GM18508 (cell line): ENCODE measurements at regions not wholly inside any gene's neighbourhood (a gene's known extent, or its start where the extent isn't known, plus 50 kb on each side); places are given as distances from the start of the nearest gene placed in this dataset.
"Not testable (repeated sequence)": the region's sequence is repeated elsewhere in the genome, so short reads cannot be mapped to it uniquely, and the experiment has no call there.

Experiments
- ATAC-seq: cut with Tn5 transposase; IDR thresholded peaks from one replicate; pipeline ENCODE4 v1.9.1; 2021; ENCODE audit warnings: moderate number of reproducible peaks; ENCODE audit not compliant: insufficient read depth, unreplicated experiment

- no peak for ATAC-seq
Measured at GRCh38 chr6:100322886-100323285, 141.8 kb downstream of the SIM1 start.

- no peak for ATAC-seq
Measured at GRCh38 chr6:100320686-100321085, 144.0 kb downstream of the SIM1 start.

- no peak for ATAC-seq
Measured at GRCh38 chr6:100317031-100317430, 147.7 kb downstream of the SIM1 start.

- ATAC-seq = no peak
Measured at GRCh38 chr6:100314186-100314585, 150.5 kb downstream of the SIM1 start.

GRCh38 chr6:100311707-100312251, 152.9 kb downstream of the SIM1 start:
- no peak for ATAC-seq

GRCh38 chr6:100309174-100309573, 155.5 kb downstream of the SIM1 start:
- ATAC-seq = no peak

GRCh38 chr6:100307561-100307960, 157.2 kb downstream of the SIM1 start:
- no peak for ATAC-seq

- no peak for ATAC-seq
Measured at GRCh38 chr6:100305209-100305869, 159.4 kb downstream of the SIM1 start.

- no peak for ATAC-seq
Measured at GRCh38 chr6:100304575-100304974, 160.1 kb downstream of the SIM1 start.

GRCh38 chr6:100301731-100302130, 163.0 kb downstream of the SIM1 start:
- ATAC-seq = no peak

- ATAC-seq = no peak
Measured at GRCh38 chr6:100300221-100300736, 164.4 kb downstream of the SIM1 start.

- no peak for ATAC-seq
Measured at GRCh38 chr6:100296810-100297544, 167.7 kb downstream of the SIM1 start.

- ATAC-seq = not testable (repeated sequence)
Measured at GRCh38 chr6:100295172-100295571, 169.5 kb downstream of the SIM1 start.

GRCh38 chr6:100289285-100289684, 175.4 kb downstream of the SIM1 start:
- ATAC-seq = no peak

- ATAC-seq = no peak
Measured at GRCh38 chr6:100288311-100288710, 176.4 kb downstream of the SIM1 start.

GRCh38 chr6:100283285-100283684, 181.4 kb downstream of the SIM1 start:
- ATAC-seq = no peak

- no peak for ATAC-seq
Measured at GRCh38 chr6:100281471-100281901, 183.2 kb downstream of the SIM1 start.

GRCh38 chr6:100276311-100277057, 188.2 kb downstream of the SIM1 start:
- ATAC-seq = no peak

GRCh38 chr6:100274147-100274546, 190.6 kb downstream of the SIM1 start:
- ATAC-seq = no peak

GRCh38 chr6:100271625-100272024, 193.1 kb downstream of the SIM1 start:
- ATAC-seq = no peak

- no peak for ATAC-seq
Measured at GRCh38 chr6:100271202-100271601, 193.5 kb downstream of the SIM1 start.
